CD14-positive monocyte (primary cell): ENCODE measurements at regions not wholly inside any gene's neighbourhood (a gene's known extent, or its start where the extent isn't known, plus 50 kb on each side); places are given as distances from the start of the nearest gene placed in this dataset.

Experiments
- DNase-seq, 3 donors: peaks; one replicate each; pipeline ENCODE4 v3.0.0-alpha.2; 2011 to 2022
- H2AFZ ChIP-seq: 2 replicates; pipeline ENCODE4 v1.6.0; 2012; ENCODE audit warnings: mild to moderate bottlenecking, low read depth, low read length, inconsistent platforms; ENCODE audit not compliant: insufficient read depth, poor library complexity, severe bottlenecking
- H3K27ac ChIP-seq, 2 donors: 1 replicate in 1 of 2; 2 replicates in 1 of 2; pipeline ENCODE4 v1.5.1; 2012 to 2013; ENCODE audit warnings: low read length in 2 of 2, control low read depth in 1 of 2, inconsistent platforms in 1 of 2, low read depth in 1 of 2, mild to moderate bottlenecking in 1 of 2
- H3K27me3 ChIP-seq, 2 donors: one replicate each; pipeline versions ENCODE4 v1.6.0 to v1.6.1; 2011 to 2013; ENCODE audit warnings: low read length in 2 of 2; ENCODE audit not compliant: control insufficient read depth in 2 of 2, insufficient read depth in 2 of 2
- H3K36me3 ChIP-seq, 2 donors: replicated peaks in 1 of 2; 1 replicate in 1 of 2; 2 replicates in 1 of 2; pipeline versions ENCODE4 v1.5.1 to v1.6.1; 2012 to 2013; ENCODE audit warnings: low read length in 2 of 2, control low read depth in 1 of 2, inconsistent platforms in 1 of 2, mild to moderate bottlenecking in 1 of 2; ENCODE audit not compliant: insufficient read depth in 2 of 2, control insufficient read depth in 1 of 2
- H3K4me1 ChIP-seq, 2 donors: 1 replicate in 1 of 2; 2 replicates in 1 of 2; pipeline versions ENCODE4 v1.5.1 to v1.6.1; 2012 to 2013; ENCODE audit warnings: low read length in 2 of 2, control low read depth in 1 of 2, inconsistent platforms in 1 of 2, mild to moderate bottlenecking in 1 of 2, moderate library complexity in 1 of 2; ENCODE audit not compliant: insufficient read depth in 2 of 2, control insufficient read depth in 1 of 2
- H3K4me2 ChIP-seq: replicated peaks from 2 replicates; pipeline ENCODE3; 2012; ENCODE audit warnings: low read length, moderate library complexity, mild to moderate bottlenecking; ENCODE audit not compliant: poor library complexity, severe bottlenecking; ENCODE audit errors: extremely low read depth
- H3K4me3 ChIP-seq, 3 experiments: fragments of 200-600 bp in 1 of 3; sonication (generic) in 1 of 3; replicated peaks in 1 of 3; 1 replicate in 2 of 3; 2 replicates in 1 of 3; pipeline ENCODE4 v1.5.1; 2011 to 2013; ENCODE audit warnings: low read length in 3 of 3, mild to moderate bottlenecking in 3 of 3, control low read depth in 2 of 3, low read depth in 2 of 3, inconsistent platforms in 1 of 3, moderate library complexity in 1 of 3
- H3K79me2 ChIP-seq: 2 replicates; pipeline ENCODE4 v1.6.0; 2012; ENCODE audit warnings: mild to moderate bottlenecking, control low read depth, inconsistent platforms, low read length, moderate library complexity; ENCODE audit not compliant: insufficient read depth
- H3K9ac ChIP-seq: 2 replicates; pipeline ENCODE4 v1.6.0; 2017; ENCODE audit warnings: low read length, mild to moderate bottlenecking; ENCODE audit not compliant: insufficient read depth, poor library complexity, severe bottlenecking
- H3K9me3 ChIP-seq, 2 donors: replicated peaks in 1 of 2; 1 replicate in 1 of 2; 2 replicates in 1 of 2; pipeline versions ENCODE4 v1.5.1 to v1.6.1; 2012 to 2013; ENCODE audit warnings: low read length in 2 of 2, control low read depth in 1 of 2; ENCODE audit not compliant: control insufficient read depth in 1 of 2, insufficient read depth in 1 of 2
- H4K20me1 ChIP-seq: 2 replicates; pipeline ENCODE4 v1.6.0; 2012; ENCODE audit warnings: mild to moderate bottlenecking, low read length, control low read depth, moderate library complexity; ENCODE audit not compliant: insufficient read depth
- H3K27ac Mint-ChIP-seq, 7 donors: one replicate each; pipeline ENCODE4 v1.8.0; 2020; ENCODE audit warnings: mild to moderate bottlenecking in 7 of 7, mixed read lengths in 7 of 7, moderate library complexity in 6 of 7, inconsistent platforms in 2 of 7
- H3K27me3 Mint-ChIP-seq, 3 donors: one replicate each; pipeline ENCODE4 v1.8.0; 2021 to 2022; ENCODE audit warnings: low read depth in 3 of 3, mild to moderate bottlenecking in 3 of 3, mixed read lengths in 3 of 3, moderate library complexity in 3 of 3, inconsistent platforms in 1 of 3
- H3K36me3 Mint-ChIP-seq, 2 donors: one replicate each; pipeline ENCODE4 v1.8.0; 2020; ENCODE audit warnings: mixed read lengths in 2 of 2, inconsistent platforms in 1 of 2, mild to moderate bottlenecking in 1 of 2
- H3K4me1 Mint-ChIP-seq: one replicate; pipeline ENCODE4 v1.8.0; 2020; ENCODE audit warnings: mild to moderate bottlenecking, mixed read lengths
- H3K4me3 Mint-ChIP-seq, 2 donors: one replicate each; pipeline ENCODE4 v1.8.0; 2020; ENCODE audit warnings: mild to moderate bottlenecking in 2 of 2, mixed read lengths in 2 of 2, moderate library complexity in 1 of 2
- H3K9me3 Mint-ChIP-seq, 7 donors: one replicate each; pipeline ENCODE4 v1.8.0; 2020 to 2022; ENCODE audit warnings: mixed read lengths in 7 of 7, mild to moderate bottlenecking in 6 of 7, moderate library complexity in 6 of 7, inconsistent platforms in 2 of 7
- WGBS: methylation state at CpG from one replicate; pipeline ENCODE4 v1.1.5; 2013; ENCODE audit warnings: missing lambda C conversion rate; ENCODE audit not compliant: insufficient coverage; 5-methylcytosine and 5-hydroxymethylcytosine counted together
- intact Hi-C, 2 donors: fragments of 100-400 bp; cut with micrococcal nuclease; formaldehyde crosslinking; loops; one replicate each; pipeline versions ENCODE4 v1.15.0 to v1.15.1; 2023
- TF ChIP-seq, protein P1 (sequence below): fragments of 200-600 bp; IDR thresholded peaks from one replicate; pipeline ENCODE4 v1.8.0; 2022; ENCODE audit warnings: antibody characterized with exemption, mild to moderate bottlenecking

DNA sequence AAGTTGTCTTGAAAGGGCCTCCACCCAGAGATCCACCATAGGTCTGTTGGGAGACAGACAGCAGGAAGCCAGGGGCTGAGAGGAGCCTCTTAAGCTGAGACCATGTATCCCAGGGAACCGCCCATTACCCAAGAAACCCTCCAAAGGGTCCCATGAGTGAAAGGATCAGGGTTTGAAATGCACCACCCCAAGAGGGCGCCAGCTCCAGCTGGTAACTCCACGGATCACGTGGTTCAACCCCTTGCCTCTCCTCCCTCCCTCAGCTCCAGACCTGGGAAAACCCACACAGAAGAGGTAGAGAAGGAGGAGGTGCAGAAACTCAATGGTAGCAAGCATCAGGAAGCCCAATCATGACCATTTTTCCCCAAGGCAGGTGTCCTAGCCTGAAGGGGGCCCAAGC, 148.7 kb downstream of the AIPL1 start:
- no peak for DNase-seq
- intact Hi-C loops: no loop called here
- TF ChIP-seq, protein P1, sequence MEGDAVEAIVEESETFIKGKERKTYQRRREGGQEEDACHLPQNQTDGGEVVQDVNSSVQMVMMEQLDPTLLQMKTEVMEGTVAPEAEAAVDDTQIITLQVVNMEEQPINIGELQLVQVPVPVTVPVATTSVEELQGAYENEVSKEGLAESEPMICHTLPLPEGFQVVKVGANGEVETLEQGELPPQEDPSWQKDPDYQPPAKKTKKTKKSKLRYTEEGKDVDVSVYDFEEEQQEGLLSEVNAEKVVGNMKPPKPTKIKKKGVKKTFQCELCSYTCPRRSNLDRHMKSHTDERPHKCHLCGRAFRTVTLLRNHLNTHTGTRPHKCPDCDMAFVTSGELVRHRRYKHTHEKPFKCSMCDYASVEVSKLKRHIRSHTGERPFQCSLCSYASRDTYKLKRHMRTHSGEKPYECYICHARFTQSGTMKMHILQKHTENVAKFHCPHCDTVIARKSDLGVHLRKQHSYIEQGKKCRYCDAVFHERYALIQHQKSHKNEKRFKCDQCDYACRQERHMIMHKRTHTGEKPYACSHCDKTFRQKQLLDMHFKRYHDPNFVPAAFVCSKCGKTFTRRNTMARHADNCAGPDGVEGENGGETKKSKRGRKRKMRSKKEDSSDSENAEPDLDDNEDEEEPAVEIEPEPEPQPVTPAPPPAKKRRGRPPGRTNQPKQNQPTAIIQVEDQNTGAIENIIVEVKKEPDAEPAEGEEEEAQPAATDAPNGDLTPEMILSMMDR: no peak
- H3K4me1 ChIP-seq: no peaks in the 10 kb centered on the region
- H3K27ac ChIP-seq: no peak overlapping the region
- no peaks in the 10 kb centered on the region for H3K9me3 ChIP-seq
- H3K27ac Mint-ChIP-seq: no peak overlapping the region
- no peak overlapping the region for H2AFZ ChIP-seq
- H3K9me3 Mint-ChIP-seq: no peaks in the 10 kb centered on the region
- no peak overlapping the region for H3K4me3 ChIP-seq
- H4K20me1 ChIP-seq: no peaks in the 10 kb centered on the region
- H3K4me1 Mint-ChIP-seq: no peaks in the 10 kb centered on the region
- H3K36me3 ChIP-seq: no peaks in the 10 kb centered on the region
- no peak overlapping the region for H3K9ac ChIP-seq
- no peak overlapping the region for H3K4me2 ChIP-seq
- no peaks in the 10 kb centered on the region for H3K79me2 ChIP-seq
- no peak overlapping the region for H3K4me3 Mint-ChIP-seq
- no peaks in the 10 kb centered on the region for H3K27me3 ChIP-seq
- no CpG with 5 or more reads among the region's 4 CpGs for WGBS
- peaks cover under 1 to 6% (median 4%) of the 10 kb centered on the region in 3 donors for H3K27me3 Mint-ChIP-seq
- H3K36me3 Mint-ChIP-seq: no peaks in the 10 kb centered on the region

DNA sequence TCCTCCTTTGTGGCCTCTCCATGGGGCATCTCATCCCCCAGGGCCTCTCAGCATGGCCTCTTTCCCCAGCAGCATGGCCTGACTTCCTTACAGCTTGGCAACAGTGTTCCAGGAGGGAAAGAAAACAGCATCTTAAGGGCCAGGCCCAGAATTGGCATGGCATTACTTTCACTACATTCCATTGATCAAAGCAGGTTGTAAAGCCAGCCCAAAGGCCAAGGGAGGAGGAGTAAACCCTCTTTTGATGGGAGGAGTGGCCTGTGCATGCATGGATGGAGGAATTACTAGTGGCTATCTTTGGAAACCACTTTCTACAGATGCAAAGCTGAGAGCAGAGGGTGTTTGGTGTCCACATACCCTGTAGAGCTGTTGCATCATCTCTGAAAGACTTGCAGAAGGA, 149.4 kb downstream of the AIPL1 start:
- Histone ChIP-seq H3K4me3 (no peak overlapping the region), H3K4me2 (no peak overlapping the region), H3K27me3 (no peaks in the 10 kb centered on the region), H3K36me3 (no peaks in the 10 kb centered on the region), H3K9me3 (no peaks in the 10 kb centered on the region), H4K20me1 (no peaks in the 10 kb centered on the region), H3K4me1 (no peaks in the 10 kb centered on the region), H2AFZ (no peak overlapping the region), H3K27ac (no peak overlapping the region), H3K9ac (no peak overlapping the region), H3K79me2 (no peaks in the 10 kb centered on the region)
- Mint-ChIP-seq H3K27me3 (peaks cover 0 to 6% (median 5%) of the 10 kb centered on the region in 3 donors), H3K4me3 (no peak overlapping the region), H3K27ac (no peak overlapping the region), H3K9me3 (peaks cover 0 to 1% (median 0%) of the 10 kb centered on the region in 7 donors), H3K36me3 (no peaks in the 10 kb centered on the region), H3K4me1 (no peaks in the 10 kb centered on the region)
- intact Hi-C loops: no loop called here
- DNase-seq: no peak
- TF ChIP-seq, protein P1: no peak
